HUES6 (cell line): ENCODE measurements at regions not wholly inside any gene's neighbourhood (a gene's known extent, or its start where the extent isn't known, plus 50 kb on each side); places are given as distances from the start of the nearest gene placed in this dataset.
"Not testable (repeated sequence)": the region's sequence is repeated elsewhere in the genome, so short reads cannot be mapped to it uniquely, and the experiment has no call there.

ENCODE experiments used
- H3K27ac ChIP-seq: 2 replicates; pipeline ENCODE4 v1.7.0; 2013; ENCODE audit warnings: low read depth, mild to moderate bottlenecking, low read length, inconsistent platforms
- H3K27me3 ChIP-seq: 2 replicates; pipeline ENCODE4 v1.6.1; 2013; ENCODE audit warnings: low read length; ENCODE audit not compliant: control insufficient read depth, insufficient read depth
- H3K36me3 ChIP-seq: 2 replicates; pipeline ENCODE4 v1.6.1; 2013; ENCODE audit warnings: low read length; ENCODE audit not compliant: control insufficient read depth, insufficient read depth
- H3K4me1 ChIP-seq: 2 replicates; pipeline ENCODE4 v1.6.1; 2013; ENCODE audit warnings: low read length; ENCODE audit not compliant: control insufficient read depth, insufficient read depth
- H3K4me3 ChIP-seq: 2 replicates; pipeline ENCODE4 v1.5.1; 2013; ENCODE audit warnings: low read depth, low read length
- H3K9ac ChIP-seq: one replicate; pipeline ENCODE4 v1.6.1; 2013; ENCODE audit warnings: mild to moderate bottlenecking, low read length
- H3K9me3 ChIP-seq: 2 replicates; pipeline ENCODE4 v1.6.1; 2013; ENCODE audit warnings: low read depth, low read length; ENCODE audit not compliant: control insufficient read depth, insufficient read depth

DNA sequence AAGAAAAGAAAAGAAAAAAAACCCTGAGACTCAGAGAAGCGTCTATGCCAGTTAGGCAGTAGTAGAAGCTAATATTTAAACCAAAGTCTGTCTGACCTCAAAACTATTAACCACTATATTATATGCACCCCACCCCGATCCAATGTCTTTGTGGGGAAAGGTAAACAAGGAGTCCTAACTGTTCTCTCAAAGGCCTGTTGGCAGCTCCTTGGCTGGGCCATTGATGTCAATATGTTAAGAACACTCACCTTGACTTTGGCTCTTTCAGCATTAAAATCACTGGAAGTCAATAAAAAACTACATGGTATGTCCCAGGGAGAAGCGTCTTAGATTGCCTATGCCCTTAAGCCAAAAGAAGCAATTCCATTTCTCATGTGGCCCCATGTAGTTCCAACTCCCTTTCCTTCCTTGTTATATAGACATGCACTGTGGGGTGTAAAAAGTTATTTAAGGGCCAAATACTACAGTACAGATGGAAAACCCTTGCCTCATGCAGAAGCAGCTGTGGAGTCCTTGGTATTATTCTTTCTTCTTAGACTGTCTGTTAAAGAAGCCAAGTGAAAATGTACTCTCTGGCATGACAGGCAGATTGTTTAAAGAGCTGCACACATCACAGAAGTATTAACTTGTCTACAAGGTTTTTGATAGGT, 308.6 kb upstream of the RPS23 start:
- peaks cover 8% of the 10 kb centered on the region for H3K4me1 ChIP-seq
- H3K9ac ChIP-seq: no peak overlapping the region
- H3K27me3 ChIP-seq: no peaks in the 10 kb centered on the region
- H3K9me3 ChIP-seq: peaks cover 44% of the 10 kb centered on the region
- H3K36me3 ChIP-seq: no peaks in the 10 kb centered on the region; the same call in 1 of the 2 replicates
- H3K27ac ChIP-seq: no peak overlapping the region
- H3K4me3 ChIP-seq: no peak overlapping the region

DNA sequence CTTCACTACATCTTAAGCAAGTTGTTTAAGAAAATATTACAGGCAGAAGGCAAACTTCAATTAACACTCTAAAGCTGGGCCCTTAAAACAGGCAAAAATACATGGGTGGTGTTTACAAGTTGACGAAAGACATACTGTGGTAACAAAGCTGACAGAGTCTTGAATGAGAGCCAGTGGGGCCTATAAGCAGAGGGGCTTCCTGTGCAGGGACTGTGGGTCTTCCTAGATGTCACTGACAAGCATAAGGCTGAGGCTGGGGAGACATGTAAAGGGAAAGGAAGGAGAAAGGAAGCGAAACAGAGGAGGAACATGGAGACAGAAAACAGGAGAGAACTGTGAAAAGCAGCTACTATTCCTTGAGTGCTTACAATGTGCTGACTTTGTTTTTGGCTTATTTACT, 308.0 kb upstream of the RPS23 start:
- H3K9ac ChIP-seq: no peak overlapping the region
- no peak overlapping the region for H3K27ac ChIP-seq
- H3K27me3 ChIP-seq: no peaks in the 10 kb centered on the region
- H3K36me3 ChIP-seq: no peaks in the 10 kb centered on the region; the same call in 1 of the 2 replicates
- peaks cover 44% of the 10 kb centered on the region for H3K9me3 ChIP-seq
- H3K4me1 ChIP-seq: peaks cover 3% of the 10 kb centered on the region; the same call in 1 of the 2 replicates
- H3K4me3 ChIP-seq: no peak overlapping the region

DNA sequence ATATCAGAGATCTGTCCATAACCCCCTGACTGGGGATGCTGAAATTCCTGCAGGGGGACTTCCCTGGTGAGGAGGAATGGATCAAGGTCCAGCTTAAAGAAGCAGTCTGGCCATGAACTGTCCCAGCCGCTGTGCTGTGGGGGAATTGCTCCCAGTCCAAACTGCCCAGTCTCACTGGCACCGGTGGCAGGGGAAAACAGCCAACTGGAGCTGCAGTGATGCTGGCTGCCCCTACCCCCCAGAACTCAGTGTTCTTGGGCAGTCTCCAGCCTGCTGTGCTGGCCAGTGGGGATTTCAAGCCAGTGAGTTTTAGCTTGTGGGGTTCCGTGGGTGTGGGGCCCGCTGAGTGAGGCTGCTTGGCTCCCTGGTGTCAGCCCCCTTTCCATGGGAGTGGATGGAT, 306.5 kb upstream of the RPS23 start:
- H3K36me3 ChIP-seq: no peaks in the 10 kb centered on the region
- no peak overlapping the region for H3K9ac ChIP-seq
- no peak overlapping the region for H3K27ac ChIP-seq
- H3K9me3 ChIP-seq: peaks cover 38% of the 10 kb centered on the region
- H3K27me3 ChIP-seq: no peaks in the 10 kb centered on the region
- H3K4me1 ChIP-seq: peaks cover 3% of the 10 kb centered on the region; the same call in 1 of the 2 replicates
- H3K4me3 ChIP-seq: no peak overlapping the region

DNA sequence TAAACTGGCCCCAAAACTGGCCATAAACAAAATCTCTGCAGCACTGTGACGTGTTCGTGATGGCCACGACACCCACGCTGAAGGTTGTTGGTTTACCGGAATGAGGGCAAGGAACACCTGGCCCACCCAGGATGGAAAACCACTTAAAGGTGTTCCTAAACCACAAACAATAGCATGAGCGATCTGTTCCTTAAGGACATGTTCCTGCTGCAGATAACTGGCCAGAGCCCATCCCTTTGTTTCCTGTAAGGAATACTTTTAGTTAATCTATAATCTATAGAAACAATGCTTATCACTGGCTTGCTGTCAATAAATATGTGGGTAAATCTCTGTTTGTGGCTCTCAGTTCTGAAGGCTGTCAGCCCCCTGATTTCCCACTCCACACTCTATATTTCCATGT, 305.2 kb upstream of the RPS23 start:
- not testable (repeated sequence) for H3K9ac ChIP-seq, H3K4me3 ChIP-seq, H3K4me1 ChIP-seq, H3K36me3 ChIP-seq, H3K27me3 ChIP-seq, H3K27ac ChIP-seq
- peaks cover 33% of the 10 kb centered on the region for H3K9me3 ChIP-seq

DNA sequence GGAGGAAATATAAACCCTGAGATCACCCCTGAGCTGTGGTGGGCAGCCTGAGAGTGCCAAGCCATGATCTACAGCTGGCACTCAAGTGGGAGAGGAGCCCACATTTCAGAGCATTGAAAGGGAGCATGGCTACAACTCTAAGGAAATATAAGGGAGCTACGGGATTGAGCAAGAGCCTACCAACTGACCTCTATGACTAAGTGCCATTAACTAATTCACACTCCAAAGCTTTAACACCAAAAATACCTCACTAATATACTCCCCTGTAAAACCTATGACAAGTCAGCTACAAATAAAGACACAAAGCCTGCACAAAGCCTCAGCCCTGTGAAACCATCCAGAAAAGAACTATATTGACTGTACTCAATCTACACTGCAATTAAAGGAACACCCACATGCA, 286.8 kb upstream of the RPS23 start:
- no peak overlapping the region for H3K9ac ChIP-seq
- H3K36me3 ChIP-seq: no peaks in the 10 kb centered on the region
- no peak overlapping the region for H3K27ac ChIP-seq
- no peaks in the 10 kb centered on the region for H3K27me3 ChIP-seq
- H3K4me1 ChIP-seq: no peaks in the 10 kb centered on the region
- no peak overlapping the region for H3K4me3 ChIP-seq
- no peaks in the 10 kb centered on the region for H3K9me3 ChIP-seq

DNA sequence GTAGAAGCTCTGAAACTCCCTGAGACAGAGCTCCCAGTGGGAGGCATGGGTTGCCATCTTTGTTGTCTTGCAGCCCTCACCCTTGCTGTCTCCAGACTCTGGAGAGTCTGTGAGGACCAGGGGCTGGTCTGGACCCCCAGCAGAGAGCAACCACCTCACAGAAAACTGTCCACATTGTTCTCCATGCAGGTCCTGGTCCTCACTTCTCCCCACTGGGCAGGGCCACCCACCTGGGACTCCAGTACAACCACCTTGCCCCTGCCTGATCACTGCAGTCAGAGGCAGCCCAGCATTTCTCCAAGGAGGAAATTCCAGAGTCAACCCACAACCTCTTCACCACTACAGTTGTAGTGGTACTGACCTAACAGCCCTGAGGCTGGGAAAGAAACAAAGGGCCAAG, 285.6 kb upstream of the RPS23 start:
- H3K36me3 ChIP-seq: no peaks in the 10 kb centered on the region
- H3K4me3 ChIP-seq: no peak overlapping the region
- no peaks in the 10 kb centered on the region for H3K4me1 ChIP-seq
- H3K27me3 ChIP-seq: no peaks in the 10 kb centered on the region
- H3K9ac ChIP-seq: no peak overlapping the region
- no peaks in the 10 kb centered on the region for H3K9me3 ChIP-seq
- no peak overlapping the region for H3K27ac ChIP-seq

DNA sequence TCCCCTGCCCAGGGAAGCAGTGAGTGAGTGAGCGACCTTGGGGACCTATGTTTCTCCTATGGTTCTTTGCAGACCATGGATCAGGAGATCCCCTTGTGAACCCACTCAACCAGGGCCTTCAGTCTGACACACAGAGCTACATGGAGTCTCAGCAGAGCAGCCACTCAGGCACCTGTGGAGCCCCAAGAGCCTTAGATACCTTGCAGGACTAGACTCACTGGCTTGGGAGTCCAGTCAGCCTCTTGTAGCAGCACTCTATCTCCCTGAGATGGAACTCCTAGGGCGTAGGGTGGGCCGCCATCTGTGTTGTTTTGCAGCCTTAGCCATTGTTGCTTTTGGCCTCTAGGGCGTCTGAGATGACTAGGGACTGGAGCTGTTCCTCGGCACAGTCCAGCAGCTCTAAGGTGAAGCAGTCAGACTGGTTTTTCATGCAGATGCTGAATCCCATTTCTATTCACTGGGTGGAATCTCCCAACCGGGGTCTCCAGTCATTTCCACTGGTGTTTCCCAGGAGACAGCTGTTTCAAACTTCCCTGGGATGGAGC, 284.6 kb upstream of the RPS23 start:
- Histone ChIP-seq H3K9me3 (0 out of 2 replicates have a peak, but pooled peaks cover 2% of the 10 kb centered on the region), H3K9ac (no peak overlapping the region), H3K4me1 (no peaks in the 10 kb centered on the region), H3K36me3 (no peaks in the 10 kb centered on the region), H3K27me3 (no peaks in the 10 kb centered on the region), H3K4me3 (no peak overlapping the region), H3K27ac (no peak overlapping the region)

DNA sequence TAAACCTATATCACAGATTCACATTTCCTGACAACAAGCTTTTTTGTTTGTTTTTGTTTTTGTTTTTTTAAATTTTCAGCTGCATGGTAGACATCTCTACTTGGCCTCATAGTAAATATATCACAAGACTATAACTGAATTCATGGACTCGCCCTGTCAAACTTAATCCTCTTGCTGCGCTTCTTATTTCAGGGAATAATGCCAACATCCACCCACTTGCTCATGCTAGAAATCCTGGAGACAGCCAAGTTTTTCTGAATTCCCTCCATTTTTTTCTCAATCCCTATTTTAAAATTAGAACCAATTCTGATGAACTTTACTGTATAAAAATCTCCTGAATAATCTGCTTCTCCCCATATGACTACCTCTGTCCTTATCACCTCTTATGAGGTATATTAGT, 283.6 kb upstream of the RPS23 start:
- Histone ChIP-seq H3K27me3 (no peaks in the 10 kb centered on the region), H3K4me3 (no peak overlapping the region), H3K36me3 (no peaks in the 10 kb centered on the region), H3K27ac (no peak overlapping the region), H3K9me3 (0 out of 2 replicates have a peak, but pooled peaks cover 2% of the 10 kb centered on the region), H3K4me1 (no peaks in the 10 kb centered on the region), H3K9ac (no peak overlapping the region)

DNA sequence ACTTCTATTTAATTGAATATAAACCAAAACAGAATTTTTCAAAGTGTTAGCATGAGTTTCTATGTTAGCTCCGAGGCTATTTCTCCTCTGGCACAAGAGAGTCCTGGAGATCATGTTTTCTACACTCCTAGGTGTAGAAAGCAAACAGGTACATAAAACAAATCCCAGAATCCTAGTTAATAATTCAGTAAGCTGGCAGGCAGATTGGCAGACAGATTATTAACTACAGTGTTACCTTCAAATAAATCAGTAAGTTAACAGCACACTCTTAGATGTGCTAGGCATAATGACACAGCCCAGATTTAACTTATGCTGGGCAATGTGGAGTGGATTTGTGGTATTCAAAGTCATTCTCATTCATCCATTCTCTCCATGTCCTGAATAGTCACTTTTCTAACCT, 282.8 kb upstream of the RPS23 start:
- no peak overlapping the region for H3K27ac ChIP-seq
- no peak overlapping the region for H3K4me3 ChIP-seq
- H3K9me3 ChIP-seq: 0 out of 2 replicates have a peak, but pooled peaks cover 2% of the 10 kb centered on the region
- no peak overlapping the region for H3K9ac ChIP-seq
- no peaks in the 10 kb centered on the region for H3K36me3 ChIP-seq
- H3K4me1 ChIP-seq: no peaks in the 10 kb centered on the region
- H3K27me3 ChIP-seq: no peaks in the 10 kb centered on the region

DNA sequence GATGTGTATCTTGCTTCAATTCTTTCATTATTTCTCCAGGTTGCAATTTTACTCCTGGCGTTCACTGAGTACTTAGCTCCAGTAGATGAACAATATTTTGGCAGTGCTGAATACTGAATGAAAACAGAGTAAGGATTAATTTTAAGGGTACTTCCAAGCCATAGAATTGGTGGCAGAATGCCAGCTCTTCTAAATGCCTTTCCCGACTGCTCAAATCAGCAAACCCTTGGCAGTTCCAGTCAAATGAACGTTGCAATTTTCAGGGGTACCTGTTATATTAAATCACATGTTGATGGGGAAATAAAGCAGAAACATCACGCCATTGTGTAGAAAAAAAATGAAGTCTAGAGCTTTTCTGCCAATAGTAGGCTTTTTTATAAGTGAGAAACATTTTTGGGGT, 282.4 kb upstream of the RPS23 start:
- H3K9me3 ChIP-seq: 0 out of 2 replicates have a peak, but pooled peaks cover 2% of the 10 kb centered on the region
- H3K4me1 ChIP-seq: no peaks in the 10 kb centered on the region
- H3K36me3 ChIP-seq: no peaks in the 10 kb centered on the region
- no peak overlapping the region for H3K4me3 ChIP-seq
- no peak overlapping the region for H3K27ac ChIP-seq
- no peak overlapping the region for H3K9ac ChIP-seq
- no peaks in the 10 kb centered on the region for H3K27me3 ChIP-seq

DNA sequence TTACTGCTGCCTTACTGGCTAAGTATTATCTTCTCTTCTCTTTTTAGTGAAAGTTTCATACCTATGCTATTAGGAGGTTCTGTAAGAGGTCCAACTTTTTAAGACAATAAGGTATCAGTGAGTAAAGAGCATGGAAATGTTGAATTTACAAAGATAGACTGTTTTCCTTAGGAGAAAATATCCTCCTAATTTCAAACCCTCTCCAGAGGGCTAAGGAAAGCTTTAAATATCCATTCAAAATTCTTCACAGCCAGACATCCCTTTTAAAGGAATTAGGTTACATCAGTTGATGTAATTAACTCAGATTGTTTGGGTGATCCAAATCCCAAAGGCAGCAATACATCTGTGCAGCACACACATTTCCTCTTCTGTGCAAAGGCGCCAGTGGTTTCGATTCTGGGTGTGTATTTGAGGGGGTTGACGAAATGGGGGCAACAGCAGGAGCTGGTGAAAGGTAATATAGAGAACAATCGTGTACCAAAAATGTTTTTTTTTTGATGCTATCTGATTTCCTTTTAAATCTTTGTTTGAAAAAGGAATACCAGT, 273.8 kb upstream of the RPS23 start:
- Histone ChIP-seq H3K9ac (no peak overlapping the region), H3K27me3 (no peaks in the 10 kb centered on the region), H3K4me3 (no peak overlapping the region), H3K36me3 (no peaks in the 10 kb centered on the region), H3K4me1 (no peaks in the 10 kb centered on the region; the same call in 1 of the 2 replicates), H3K27ac (no peak overlapping the region), H3K9me3 (no peaks in the 10 kb centered on the region)
